ENCODE measurements at regions not wholly inside any gene's neighbourhood (a gene's known extent, or its start where the extent isn't known, plus 50 kb on each side); places are given as distances from the start of the nearest gene placed in this dataset.

GRCh38 chr1:193377472-193377871 is 191.1 kb upstream of the B3GALT2 start:
- no peaks in the 10 kb centered on the region for H3K9me3 Mint-ChIP-seq
- Histone ChIP-seq H3K4me3 (ENCODE audit: low read length) (no peak overlapping the region), H3K9me3 (ENCODE audit: control insufficient read depth, insufficient read depth, low read length) (peaks cover 3% of the 10 kb centered on the region), H3K36me3 (ENCODE audit: control insufficient read depth, insufficient read depth, low read length) (no peaks in the 10 kb centered on the region), H3K4me1 (ENCODE audit: control insufficient read depth, insufficient read depth, low read length) (no peaks in the 10 kb centered on the region), H3K27me3 (ENCODE audit: control insufficient read depth, insufficient read depth, low read length) (no peaks in the 10 kb centered on the region), H3K27ac (ENCODE audit: low read length) (no peak overlapping the region)
- H3K4me3 Mint-ChIP-seq = no peak overlapping the region
- TF ChIP-seq CTCF (IDR thresholded peaks at IDR 0.05) = no peak
- no peaks in the 10 kb centered on the region for H3K36me3 Mint-ChIP-seq
- 98% methylated on average over 2 of the region's 2 CpGs for WGBS (ENCODE audit: insufficient coverage)
- intact Hi-C loops (cut with micrococcal nuclease) = no loop called here
- H3K4me1 Mint-ChIP-seq = no peaks in the 10 kb centered on the region
- H3K27me3 Mint-ChIP-seq (ENCODE audit: low read depth in 2 of 2) = no peaks in the 10 kb centered on the region
- no peak for DNase-seq
- ATAC-seq = no peak
- H3K27ac Mint-ChIP-seq = no peak overlapping the region

- H3K27me3 ChIP-seq (ENCODE audit: control insufficient read depth, insufficient read depth, low read length) = no peaks in the 10 kb centered on the region
- H3K27ac ChIP-seq (ENCODE audit: low read length) = no peak overlapping the region
- Mint-ChIP-seq H3K27me3 (ENCODE audit: low read depth in 2 of 2) (no peaks in the 10 kb centered on the region), H3K4me1 (peaks cover 7 to 12% of the 10 kb centered on the region in 2 donors), H3K9me3 (no peaks in the 10 kb centered on the region), H3K36me3 (no peaks in the 10 kb centered on the region), H3K4me3 (no peak overlapping the region), H3K27ac (no peak overlapping the region)
- H3K9me3 ChIP-seq (ENCODE audit: control insufficient read depth, insufficient read depth, low read length) = peaks cover 3% of the 10 kb centered on the region
- no peak overlapping the region for H3K4me3 ChIP-seq (ENCODE audit: low read length)
- DNase-seq (no peak), ATAC-seq (no peak)
- no peak for TF ChIP-seq CTCF (IDR thresholded peaks at IDR 0.05)
- no peaks in the 10 kb centered on the region for H3K36me3 ChIP-seq (ENCODE audit: control insufficient read depth, insufficient read depth, low read length)
- H3K4me1 ChIP-seq (ENCODE audit: control insufficient read depth, insufficient read depth, low read length) = no peaks in the 10 kb centered on the region
- WGBS (ENCODE audit: insufficient coverage) = 97% methylated on average over 2 of the region's 2 CpGs
- intact Hi-C loops (cut with micrococcal nuclease) = no loop called here
These were observed 186.1 kb upstream of the B3GALT2 start for GRCh38 chr1:193372553-193372952.

- Histone ChIP-seq H3K9me3 (ENCODE audit: control insufficient read depth, insufficient read depth, low read length) (no peaks in the 10 kb centered on the region), H3K36me3 (ENCODE audit: control insufficient read depth, insufficient read depth, low read length) (no peaks in the 10 kb centered on the region), H3K27me3 (ENCODE audit: control insufficient read depth, insufficient read depth, low read length) (no peaks in the 10 kb centered on the region), H3K4me3 (ENCODE audit: low read length) (no peak overlapping the region), H3K27ac (ENCODE audit: low read length) (no peak overlapping the region), H3K4me1 (ENCODE audit: control insufficient read depth, insufficient read depth, low read length) (no peaks in the 10 kb centered on the region)
- 53% methylated on average over 4 of the region's 5 CpGs for WGBS (ENCODE audit: insufficient coverage)
- peak overlapping the region; percentile 55 to 71 for H3K27ac Mint-ChIP-seq
- peaks cover 0 to 8% of the 10 kb centered on the region in 2 donors for H3K27me3 Mint-ChIP-seq (ENCODE audit: low read depth in 2 of 2)
- peak in 1 of 2 donors; percentile 28 for DNase-seq
- intact Hi-C loops (cut with micrococcal nuclease) = no loop called here
- H3K4me1 Mint-ChIP-seq = peaks cover 7 to 12% of the 10 kb centered on the region in 2 donors
- ATAC-seq = no peak
- no peaks in the 10 kb centered on the region for H3K9me3 Mint-ChIP-seq
- TF ChIP-seq CTCF (IDR thresholded peaks at IDR 0.05) = no peak
- H3K4me3 Mint-ChIP-seq = peak overlapping the region; percentile 51
- H3K36me3 Mint-ChIP-seq = no peaks in the 10 kb centered on the region
These were observed 181.9 kb upstream of the B3GALT2 start for GRCh38 chr1:193368302-193368701.

GRCh38 chr1:193367863-193368262 is 181.4 kb upstream of the B3GALT2 start:
- Mint-ChIP-seq H3K27me3 (ENCODE audit: low read depth in 2 of 2) (peaks cover 0 to 10% of the 10 kb centered on the region in 2 donors), H3K9me3 (no peaks in the 10 kb centered on the region), H3K36me3 (no peaks in the 10 kb centered on the region), H3K4me1 (peaks cover 7 to 12% of the 10 kb centered on the region in 2 donors), H3K4me3 (peak overlapping the region; percentile 51), H3K27ac (peak overlapping the region in 1 of 2 donors; percentile 71)
- ATAC-seq (no peak), DNase-seq (peak in 1 of 2 donors; percentile 13)
- no peaks in the 10 kb centered on the region for H3K27me3 ChIP-seq (ENCODE audit: control insufficient read depth, insufficient read depth, low read length)
- no peaks in the 10 kb centered on the region for H3K9me3 ChIP-seq (ENCODE audit: control insufficient read depth, insufficient read depth, low read length)
- WGBS (ENCODE audit: insufficient coverage) = 46% methylated on average over 1 of the region's 1 CpG
- H3K27ac ChIP-seq (ENCODE audit: low read length) = no peak overlapping the region
- H3K36me3 ChIP-seq (ENCODE audit: control insufficient read depth, insufficient read depth, low read length) = no peaks in the 10 kb centered on the region
- no peak overlapping the region for H3K4me3 ChIP-seq (ENCODE audit: low read length)
- no peaks in the 10 kb centered on the region for H3K4me1 ChIP-seq (ENCODE audit: control insufficient read depth, insufficient read depth, low read length)
- intact Hi-C loops (cut with micrococcal nuclease) = no loop called here
- no peak for TF ChIP-seq CTCF (IDR thresholded peaks at IDR 0.05)

All from natural killer cell (primary cell).